ENCODE measurements at regions not wholly inside any gene's neighbourhood (a gene's known extent, or its start where the extent isn't known, plus 50 kb on each side); places are given as distances from the start of the nearest gene placed in this dataset.
A peak's percentile ranks its signal among the peaks of the same experiment; 100 is the strongest.
"Not testable (repeated sequence)": the region's sequence is repeated elsewhere in the genome, so short reads cannot be mapped to it uniquely, and the experiment has no call there.

DNA sequence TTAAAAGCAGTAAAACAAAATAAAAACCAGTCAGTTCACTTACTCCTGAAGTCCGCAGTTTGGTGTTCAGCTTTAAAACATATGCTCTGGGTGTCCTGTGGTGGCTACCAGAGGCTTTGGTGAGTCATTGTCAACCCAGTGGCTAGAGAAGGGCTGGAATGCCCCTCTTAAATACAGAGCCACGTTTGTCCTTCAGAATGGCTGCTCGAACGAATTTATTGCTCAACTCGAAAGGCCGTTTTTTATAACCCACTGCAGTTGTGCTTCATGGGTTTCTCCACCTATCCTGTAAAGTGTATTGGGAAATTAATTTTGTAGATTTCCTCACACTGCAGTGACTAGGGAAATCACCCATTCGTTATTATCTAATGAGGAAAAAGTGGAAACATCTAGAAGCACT is 66.8 kb upstream of the PRSS12 start:
- ATAC-seq; intact Hi-C loops (cut with micrococcal nuclease; ENCODE audit: unreplicated experiment); H3K4me1 ChIP-seq (ENCODE audit: insufficient read depth, low read length); H2AFZ ChIP-seq (ENCODE audit: low read length); H3K79me2 ChIP-seq (ENCODE audit: insufficient read depth, low read length); CTCF ChIA-PET (ENCODE audit: low intra/inter-chr PET ratio, low total read pairs); DNase-seq (ENCODE audit: low spot score); H3K9ac ChIP-seq (ENCODE audit: insufficient read depth, low read depth, low read length); in situ Hi-C loops (cut with HindIII; ENCODE audit: extremely low pct_ligation_motif_present, low pct_unique_long_range_greater_than_20kb); H4K20me1 ChIP-seq (ENCODE audit: insufficient read depth, low read length); H3K36me3 ChIP-seq (replicated peaks in 1 of 2; ENCODE audit: control insufficient read depth in 1 of 2, insufficient read depth in 2 of 2, low read length in 2 of 2); POLR2A ChIA-PET; H3K27ac ChIP-seq (ENCODE audit: extremely low read length, insufficient read depth, low read length); H3K9me3 ChIP-seq (ENCODE audit: low read length); H3K4me2 ChIP-seq (ENCODE audit: low read depth, low read length); BruUV-seq (replicated peaks); FAIRE-seq; H3K4me3 ChIP-seq (replicated peaks in 1 of 3; ENCODE audit: insufficient read depth in 1 of 3, low read depth in 2 of 3, low read length in 3 of 3); H3K27me3 ChIP-seq (ENCODE audit: control insufficient read depth in 1 of 2, insufficient read depth in 2 of 2, low read length in 2 of 2): not testable (repeated sequence)
- 0 out of 2 replicates have a peak, but pooled peaks have one; percentile 3 for TF ChIP-seq CEBPB (IDR thresholded peaks at IDR 0.05; ENCODE audit: borderline replicate concordance, low read depth, low read length)
- WGBS (ENCODE audit: low lambda C conversion rate) = 18% methylated on average over 7 of the region's 7 CpGs

DNA sequence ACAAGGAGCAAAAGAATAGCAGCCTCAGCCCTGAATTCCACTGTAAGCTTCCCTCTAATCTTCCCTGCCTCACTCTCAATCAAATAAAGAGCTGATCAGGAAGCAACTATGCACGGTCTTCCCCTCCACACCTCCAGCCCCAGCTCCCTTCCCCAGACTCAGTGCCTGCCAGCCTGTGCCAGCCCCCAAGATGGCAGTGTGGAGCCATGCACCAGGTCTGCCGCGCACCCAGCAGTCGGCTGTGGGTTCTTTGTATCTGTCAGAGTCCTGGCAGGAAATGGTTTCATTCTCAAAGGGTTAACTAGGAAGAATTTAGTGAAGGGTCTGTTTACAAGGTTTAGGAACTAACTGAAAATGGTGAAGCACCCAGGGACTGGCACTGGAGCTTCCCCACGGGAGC is 71.3 kb upstream of the PRSS12 start:
- H3K79me2 ChIP-seq (ENCODE audit: insufficient read depth, low read length); in situ Hi-C loops (cut with HindIII; ENCODE audit: extremely low pct_ligation_motif_present, low pct_unique_long_range_greater_than_20kb); H2AFZ ChIP-seq (ENCODE audit: low read length); H3K9me3 ChIP-seq (ENCODE audit: low read length); H3K4me1 ChIP-seq (ENCODE audit: insufficient read depth, low read length); CTCF ChIA-PET (ENCODE audit: low intra/inter-chr PET ratio, low total read pairs); ATAC-seq; H4K20me1 ChIP-seq (ENCODE audit: insufficient read depth, low read length); H3K4me2 ChIP-seq (ENCODE audit: low read depth, low read length); H3K27me3 ChIP-seq (ENCODE audit: control insufficient read depth in 1 of 2, insufficient read depth in 2 of 2, low read length in 2 of 2); BruUV-seq (replicated peaks); FAIRE-seq; intact Hi-C loops (cut with micrococcal nuclease; ENCODE audit: unreplicated experiment); H3K9ac ChIP-seq (ENCODE audit: insufficient read depth, low read depth, low read length); POLR2A ChIA-PET; H3K4me3 ChIP-seq (replicated peaks in 1 of 3; ENCODE audit: insufficient read depth in 1 of 3, low read depth in 2 of 3, low read length in 3 of 3); H3K36me3 ChIP-seq (replicated peaks in 1 of 2; ENCODE audit: control insufficient read depth in 1 of 2, insufficient read depth in 2 of 2, low read length in 2 of 2); H3K27ac ChIP-seq (ENCODE audit: extremely low read length, insufficient read depth, low read length); DNase-seq (ENCODE audit: low spot score): not testable (repeated sequence)
- 3% methylated on average over 4 of the region's 5 CpGs for WGBS (ENCODE audit: low lambda C conversion rate)
- TF ChIP-seq, protein P1, sequence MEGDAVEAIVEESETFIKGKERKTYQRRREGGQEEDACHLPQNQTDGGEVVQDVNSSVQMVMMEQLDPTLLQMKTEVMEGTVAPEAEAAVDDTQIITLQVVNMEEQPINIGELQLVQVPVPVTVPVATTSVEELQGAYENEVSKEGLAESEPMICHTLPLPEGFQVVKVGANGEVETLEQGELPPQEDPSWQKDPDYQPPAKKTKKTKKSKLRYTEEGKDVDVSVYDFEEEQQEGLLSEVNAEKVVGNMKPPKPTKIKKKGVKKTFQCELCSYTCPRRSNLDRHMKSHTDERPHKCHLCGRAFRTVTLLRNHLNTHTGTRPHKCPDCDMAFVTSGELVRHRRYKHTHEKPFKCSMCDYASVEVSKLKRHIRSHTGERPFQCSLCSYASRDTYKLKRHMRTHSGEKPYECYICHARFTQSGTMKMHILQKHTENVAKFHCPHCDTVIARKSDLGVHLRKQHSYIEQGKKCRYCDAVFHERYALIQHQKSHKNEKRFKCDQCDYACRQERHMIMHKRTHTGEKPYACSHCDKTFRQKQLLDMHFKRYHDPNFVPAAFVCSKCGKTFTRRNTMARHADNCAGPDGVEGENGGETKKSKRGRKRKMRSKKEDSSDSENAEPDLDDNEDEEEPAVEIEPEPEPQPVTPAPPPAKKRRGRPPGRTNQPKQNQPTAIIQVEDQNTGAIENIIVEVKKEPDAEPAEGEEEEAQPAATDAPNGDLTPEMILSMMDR (CRISPR knock-in tag; IDR thresholded peaks at IDR 0.05) = peak; percentile 60
- peak; percentile 57 for TF ChIP-seq STAG1 (CRISPR knock-in tag; IDR thresholded peaks at IDR 0.05)
- TF ChIP-seq ZNF652 (CRISPR knock-in tag; IDR thresholded peaks at IDR 0.05; ENCODE audit: borderline replicate concordance, low read depth) = peak; percentile 28; the same call in 1 of the 2 replicates

DNA sequence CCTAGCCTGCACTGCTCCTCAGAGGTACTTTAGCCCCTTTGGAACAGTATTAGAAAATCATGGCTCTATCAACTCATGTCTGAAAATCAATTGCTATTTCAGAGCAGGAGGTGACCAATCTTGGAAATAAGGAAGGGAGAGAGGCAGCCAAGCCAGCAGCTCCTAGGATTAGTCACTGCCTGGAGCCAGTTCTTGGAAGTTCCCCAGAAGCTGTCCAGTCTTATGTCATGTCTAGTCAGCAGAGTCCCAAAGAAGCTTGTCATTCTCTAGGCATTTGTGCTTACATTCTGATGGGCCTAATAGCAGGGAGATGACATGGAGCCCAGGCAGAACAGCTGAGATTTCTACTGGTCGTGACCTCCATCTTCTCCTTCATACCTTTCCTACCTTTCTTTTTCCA is 76.1 kb upstream of the PRSS12 start:
- CTCF ChIA-PET (ENCODE audit: low intra/inter-chr PET ratio, low total read pairs); ATAC-seq; H3K4me3 ChIP-seq (replicated peaks in 1 of 3; ENCODE audit: insufficient read depth in 1 of 3, low read depth in 2 of 3, low read length in 3 of 3); FAIRE-seq; H3K27ac ChIP-seq (ENCODE audit: extremely low read length, insufficient read depth, low read length); H3K9ac ChIP-seq (ENCODE audit: insufficient read depth, low read depth, low read length); H3K9me3 ChIP-seq (ENCODE audit: low read length); in situ Hi-C loops (cut with HindIII; ENCODE audit: extremely low pct_ligation_motif_present, low pct_unique_long_range_greater_than_20kb); H3K27me3 ChIP-seq (ENCODE audit: control insufficient read depth in 1 of 2, insufficient read depth in 2 of 2, low read length in 2 of 2); H3K79me2 ChIP-seq (ENCODE audit: insufficient read depth, low read length); H3K4me2 ChIP-seq (ENCODE audit: low read depth, low read length); H2AFZ ChIP-seq (ENCODE audit: low read length); BruUV-seq (replicated peaks); DNase-seq (ENCODE audit: low spot score); H3K4me1 ChIP-seq (ENCODE audit: insufficient read depth, low read length); H3K36me3 ChIP-seq (replicated peaks in 1 of 2; ENCODE audit: control insufficient read depth in 1 of 2, insufficient read depth in 2 of 2, low read length in 2 of 2); H4K20me1 ChIP-seq (ENCODE audit: insufficient read depth, low read length); POLR2A ChIA-PET; intact Hi-C loops (cut with micrococcal nuclease; ENCODE audit: unreplicated experiment): not testable (repeated sequence)
- no CpG with 5 or more reads among the region's 1 CpG for WGBS (ENCODE audit: low lambda C conversion rate)

DNA sequence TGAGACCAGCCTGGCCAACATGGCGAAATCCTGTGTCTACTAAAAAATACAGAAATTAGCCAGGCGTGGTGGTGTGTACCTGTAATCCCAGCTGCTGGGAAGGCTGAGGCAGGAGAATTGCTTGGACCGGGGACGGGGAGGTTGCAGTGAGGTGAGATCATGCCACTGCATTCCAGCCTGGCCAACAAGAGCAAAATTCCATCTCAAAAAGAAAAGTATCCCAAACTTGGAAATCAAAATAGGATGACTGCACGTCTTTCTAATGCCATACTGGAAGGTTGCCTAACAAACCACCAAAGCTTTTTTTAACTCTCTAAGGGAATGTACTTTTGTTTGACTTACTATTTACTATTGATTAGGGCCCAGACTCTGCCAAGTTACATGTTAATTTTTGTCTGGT is 79.6 kb upstream of the PRSS12 start:
- H2AFZ ChIP-seq (ENCODE audit: low read length); BruUV-seq (replicated peaks); H3K36me3 ChIP-seq (replicated peaks in 1 of 2; ENCODE audit: control insufficient read depth in 1 of 2, insufficient read depth in 2 of 2, low read length in 2 of 2); H3K27me3 ChIP-seq (ENCODE audit: control insufficient read depth in 1 of 2, insufficient read depth in 2 of 2, low read length in 2 of 2); H3K9ac ChIP-seq (ENCODE audit: insufficient read depth, low read depth, low read length); in situ Hi-C loops (cut with HindIII; ENCODE audit: extremely low pct_ligation_motif_present, low pct_unique_long_range_greater_than_20kb); H3K79me2 ChIP-seq (ENCODE audit: insufficient read depth, low read length); H3K27ac ChIP-seq (ENCODE audit: extremely low read length, insufficient read depth, low read length); CTCF ChIA-PET (ENCODE audit: low intra/inter-chr PET ratio, low total read pairs); H3K4me3 ChIP-seq (replicated peaks in 1 of 3; ENCODE audit: insufficient read depth in 1 of 3, low read depth in 2 of 3, low read length in 3 of 3); ATAC-seq; H4K20me1 ChIP-seq (ENCODE audit: insufficient read depth, low read length); FAIRE-seq; H3K4me1 ChIP-seq (ENCODE audit: insufficient read depth, low read length); intact Hi-C loops (cut with micrococcal nuclease; ENCODE audit: unreplicated experiment); H3K4me2 ChIP-seq (ENCODE audit: low read depth, low read length); DNase-seq (ENCODE audit: low spot score); POLR2A ChIA-PET; H3K9me3 ChIP-seq (ENCODE audit: low read length): not testable (repeated sequence)
- 0% methylated on average over 2 of the region's 5 CpGs for WGBS (ENCODE audit: low lambda C conversion rate)

Data from HepG2 (cell line).